Fibroblast of the aortic adventitia (primary cell): ENCODE measurements at regions not wholly inside any gene's neighbourhood (a gene's known extent, or its start where the extent isn't known, plus 50 kb on each side); places are given as distances from the start of the nearest gene placed in this dataset.

Experiments used
- DNase-seq: peaks from one replicate; pipeline ENCODE4 v3.0.0-alpha.2; 2010; ENCODE audit warnings: low read depth
- H3K4me3 ChIP-seq: 2 replicates; pipeline ENCODE4 v1.5.1; 2011; ENCODE audit warnings: low read depth, mild to moderate bottlenecking, control low read depth, low read length, moderate library complexity
- CTCF ChIP-seq: IDR thresholded peaks from 2 replicates; pipeline ENCODE4 v1.5.1; 2011; ENCODE audit warnings: mild to moderate bottlenecking, low read length, control low read depth, inconsistent platforms; ENCODE audit not compliant: insufficient read depth
- small RNA-seq: library from RNA; depleted of rRNA; stranded (forward); fragments of <200 nt; gene quantifications from one replicate; pipeline ENCODE3, GENCODE V24; 2012

- TF ChIP-seq CTCF, result no peak
- no peak for DNase-seq
- H3K4me3 ChIP-seq, result no peak overlapping the region
These were observed 111.4 kb downstream of the CYLD start for GRCh38 chr16:50853329-50853728.

Small RNA genes in the stretch of these regions (small RNA-seq; reads per million reads assigned to genes)
- 24.5 reads per million, percentile 96 among the genes with 10 or more reads in this experiment for gene RNA5SP426
